Spleen (tissue), 11 donors: ENCODE measurements at regions not wholly inside any gene's neighbourhood (a gene's known extent, or its start where the extent isn't known, plus 50 kb on each side); places are given as distances from the start of the nearest gene placed in this dataset.

Experiments used
- DNase-seq: peaks from one replicate; pipeline ENCODE4 v3.0.0-alpha.2; 2020
- H3K27ac ChIP-seq, 8 donors: fragments of 200-600 bp; sonication (generic) in 7 of 8; 1 replicate in 4 of 8; 2 replicates in 4 of 8; pipeline versions ENCODE4 v1.5.0 to v1.8.0; 2016 to 2021; ENCODE audit warnings: inconsistent platforms in 4 of 8, mild to moderate bottlenecking in 4 of 8, moderate library complexity in 1 of 8
- H3K27me3 ChIP-seq, 7 donors: fragments of 200-600 bp; sonication (generic) in 6 of 7; replicated peaks in 1 of 7; 1 replicate in 4 of 7; 2 replicates in 3 of 7; pipeline versions ENCODE4 v1.5.0 to v1.8.0; 2016 to 2021; ENCODE audit warnings: inconsistent platforms in 3 of 7, mild to moderate bottlenecking in 1 of 7
- H3K36me3 ChIP-seq, 6 donors: fragments of 200-600 bp; sonication (generic) in 5 of 6; 1 replicate in 4 of 6; 2 replicates in 2 of 6; pipeline versions ENCODE4 v1.5.0 to v1.8.0; 2016 to 2021; ENCODE audit warnings: inconsistent platforms in 2 of 6
- H3K4me1 ChIP-seq, 6 donors: fragments of 200-600 bp; sonication (generic) in 5 of 6; 1 replicate in 3 of 6; 2 replicates in 3 of 6; pipeline versions ENCODE4 v1.5.0 to v1.8.0; 2016 to 2021; ENCODE audit warnings: inconsistent platforms in 3 of 6
- H3K4me3 ChIP-seq, 8 donors: fragments of 200-600 bp; sonication (generic) in 7 of 8; 1 replicate in 4 of 8; 2 replicates in 4 of 8; pipeline versions ENCODE4 v1.5.0 to v1.8.0; 2016 to 2021; ENCODE audit warnings: inconsistent platforms in 4 of 8, mild to moderate bottlenecking in 4 of 8, moderate library complexity in 2 of 8
- H3K9me3 ChIP-seq, 8 donors: fragments of 200-600 bp; sonication (generic) in 7 of 8; 1 replicate in 4 of 8; 2 replicates in 4 of 8; pipeline versions ENCODE4 v1.5.0 to v1.8.0; 2016 to 2021; ENCODE audit warnings: inconsistent platforms in 4 of 8
- POLR2A ChIP-seq, 3 donors: fragments of 450-650 bp; IDR thresholded peaks; one replicate each; pipeline ENCODE4 v1.5.1; 2017; ENCODE audit warnings: antibody characterized with exemption in 3 of 3, mild to moderate bottlenecking in 1 of 3
- POLR2AphosphoS5 ChIP-seq, 3 donors: sonication (generic); formaldehyde crosslinking; IDR thresholded peaks; one replicate each; pipeline ENCODE4 v1.5.1; 2017; ENCODE audit warnings: antibody characterized with exemption in 3 of 3
- WGBS, 5 donors: extraction: QIAGEN DNeasy Blood & Tissue Kit in 3 of 5; methylation state at CpG; one replicate each; pipeline versions ENCODE4 v1.1.5 to v1.1.7; 2013 to 2018; 5-methylcytosine and 5-hydroxymethylcytosine counted together
- intact Hi-C: fragments of 100-400 bp; cut with DNase I; formaldehyde crosslinking; loops from one replicate; pipeline ENCODE4 v1.15.0; 2023; ENCODE audit warnings: low total_unique reads
- TF ChIP-seq, protein P1 (sequence below), 11 experiments: fragments of 200-600 bp in 7 of 11; fragments of 450-650 bp in 4 of 11; sonication (generic) in 4 of 11; IDR thresholded peaks in 8 of 11; conservative IDR thresholded peaks in 3 of 11; 1 replicate in 7 of 11; 2 replicates in 4 of 11; pipeline versions ENCODE4 v1.4.0 to v1.8.0; 2016 to 2021; ENCODE audit warnings: antibody characterized with exemption in 11 of 11, inconsistent platforms in 4 of 11, mild to moderate bottlenecking in 1 of 11
- donor health status: healthy with polysubstance abuse.
- donor health status: DM: no; HTN: no; CAD: no; lungs with moderate emphysema.
- donor health status: DM: no; HTN: no; CAD: no.
- donor health status: Bipolar disorder and iron deficiency.
- donor health status: healthy.
- donor health status: DM: no; HTN: no; CAD: no.
- donor health status: DM: yes; HTN: yes; CAD: no.

DNA sequence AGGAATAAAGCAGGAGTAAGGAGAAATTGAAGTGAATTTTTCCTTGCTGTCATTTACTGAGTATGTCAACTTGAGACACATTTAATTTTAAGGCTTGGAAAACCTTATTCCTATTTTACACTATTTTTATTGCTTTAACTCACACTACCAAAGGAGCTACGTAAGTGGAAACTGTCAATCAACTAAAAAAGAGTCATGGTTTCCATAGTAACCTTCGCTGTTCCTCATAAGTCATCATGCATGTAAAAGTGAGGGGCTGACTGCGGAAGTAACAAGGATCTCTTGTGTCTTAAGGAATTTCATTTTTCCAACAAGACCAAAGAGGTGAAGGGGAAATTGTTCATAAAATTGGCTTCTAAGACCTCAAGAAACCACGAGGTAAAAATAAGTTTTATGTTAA lies 516.2 kb upstream of the CA10 start:
- TF ChIP-seq, protein P1, sequence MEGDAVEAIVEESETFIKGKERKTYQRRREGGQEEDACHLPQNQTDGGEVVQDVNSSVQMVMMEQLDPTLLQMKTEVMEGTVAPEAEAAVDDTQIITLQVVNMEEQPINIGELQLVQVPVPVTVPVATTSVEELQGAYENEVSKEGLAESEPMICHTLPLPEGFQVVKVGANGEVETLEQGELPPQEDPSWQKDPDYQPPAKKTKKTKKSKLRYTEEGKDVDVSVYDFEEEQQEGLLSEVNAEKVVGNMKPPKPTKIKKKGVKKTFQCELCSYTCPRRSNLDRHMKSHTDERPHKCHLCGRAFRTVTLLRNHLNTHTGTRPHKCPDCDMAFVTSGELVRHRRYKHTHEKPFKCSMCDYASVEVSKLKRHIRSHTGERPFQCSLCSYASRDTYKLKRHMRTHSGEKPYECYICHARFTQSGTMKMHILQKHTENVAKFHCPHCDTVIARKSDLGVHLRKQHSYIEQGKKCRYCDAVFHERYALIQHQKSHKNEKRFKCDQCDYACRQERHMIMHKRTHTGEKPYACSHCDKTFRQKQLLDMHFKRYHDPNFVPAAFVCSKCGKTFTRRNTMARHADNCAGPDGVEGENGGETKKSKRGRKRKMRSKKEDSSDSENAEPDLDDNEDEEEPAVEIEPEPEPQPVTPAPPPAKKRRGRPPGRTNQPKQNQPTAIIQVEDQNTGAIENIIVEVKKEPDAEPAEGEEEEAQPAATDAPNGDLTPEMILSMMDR (IDR thresholded peaks at IDR 0.05 in 8 of 11, conservative IDR thresholded peaks at IDR 0.05 in 3 of 11): no peak
- TF ChIP-seq POLR2A (IDR thresholded peaks at IDR 0.05) (no peak), POLR2AphosphoS5 (IDR thresholded peaks at IDR 0.05) (no peak)
- Histone ChIP-seq H3K27me3 (no peaks in the 10 kb centered on the region), H3K27ac (no peak overlapping the region), H3K4me1 (no peaks in the 10 kb centered on the region), H3K36me3 (no peaks in the 10 kb centered on the region), H3K4me3 (no peak overlapping the region), H3K9me3 (peaks cover 0 to 28% (median 22%) of the 10 kb centered on the region in 8 donors)
- DNase-seq: no peak
- intact Hi-C loops: no loop called here
- 40 to 51% (median 48%) methylated on average over 4 of the region's 4 CpGs for WGBS, 5 donors

DNA sequence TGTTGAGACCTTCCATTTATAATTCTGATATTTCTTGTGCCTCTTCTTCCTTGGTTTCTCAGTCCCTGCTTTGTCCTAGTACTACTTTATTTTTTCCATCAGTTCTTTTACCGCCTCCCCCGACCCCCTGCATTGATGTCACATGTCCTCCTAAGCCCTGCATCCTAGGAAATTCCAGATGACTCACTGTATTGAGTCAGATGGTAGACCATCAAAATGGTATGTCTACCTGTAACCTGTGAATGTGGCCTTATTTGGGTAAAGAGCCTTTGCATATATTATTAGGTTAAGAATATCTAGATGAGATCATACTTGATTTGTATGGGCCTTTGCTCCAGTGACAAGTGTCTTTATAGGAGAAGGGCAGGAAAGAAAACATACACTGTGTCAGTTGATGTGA lies 515.3 kb upstream of the CA10 start:
- 71 to 81% (median 79%) methylated on average over 2 of the region's 2 CpGs for WGBS, 5 donors
- H3K27me3 ChIP-seq: no peaks in the 10 kb centered on the region
- H3K4me1 ChIP-seq: no peaks in the 10 kb centered on the region
- no peak overlapping the region for H3K27ac ChIP-seq
- no peaks in the 10 kb centered on the region for H3K36me3 ChIP-seq
- H3K9me3 ChIP-seq: peaks cover 0 to 19% (median 13%) of the 10 kb centered on the region in 8 donors
- DNase-seq: no peak
- TF ChIP-seq POLR2AphosphoS5 (IDR thresholded peaks at IDR 0.05): no peak
- intact Hi-C loops: no loop called here
- no peak overlapping the region for H3K4me3 ChIP-seq

DNA sequence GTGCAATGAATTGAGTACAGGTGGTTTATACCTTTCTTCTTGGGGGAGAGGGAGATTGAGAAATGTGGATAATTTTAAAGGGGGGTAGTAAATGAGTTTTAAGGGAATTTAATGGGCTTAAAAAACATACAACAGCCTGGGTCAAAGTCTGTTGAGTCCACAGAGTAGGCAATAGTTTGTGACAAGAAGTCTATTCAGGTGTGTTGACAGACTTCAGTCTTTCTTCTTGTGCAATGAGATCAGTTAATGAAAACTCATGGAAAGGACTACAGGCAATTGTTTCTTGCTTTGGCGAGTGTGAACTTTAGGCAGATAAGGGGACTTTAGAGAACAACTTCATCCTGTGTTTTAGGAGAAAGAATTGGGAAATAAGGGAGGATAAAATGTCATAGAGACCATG lies 507.8 kb upstream of the CA10 start:
- WGBS, 5 donors: 62 to 86% (median 72%) methylated on average over 1 of the region's 1 CpG
- no peak for DNase-seq
- TF ChIP-seq POLR2AphosphoS5 (IDR thresholded peaks at IDR 0.05) (no peak), POLR2A (IDR thresholded peaks at IDR 0.05) (no peak)
- TF ChIP-seq, protein P1 (IDR thresholded peaks at IDR 0.05 in 8 of 11, conservative IDR thresholded peaks at IDR 0.05 in 3 of 11): no peak
- Histone ChIP-seq H3K4me3 (no peak overlapping the region), H3K4me1 (no peaks in the 10 kb centered on the region), H3K27ac (no peak overlapping the region), H3K36me3 (no peaks in the 10 kb centered on the region), H3K27me3 (no peaks in the 10 kb centered on the region), H3K9me3 (peaks cover 0 to 13% (median 7%) of the 10 kb centered on the region in 8 donors)
- intact Hi-C loops: no loop called here

DNA sequence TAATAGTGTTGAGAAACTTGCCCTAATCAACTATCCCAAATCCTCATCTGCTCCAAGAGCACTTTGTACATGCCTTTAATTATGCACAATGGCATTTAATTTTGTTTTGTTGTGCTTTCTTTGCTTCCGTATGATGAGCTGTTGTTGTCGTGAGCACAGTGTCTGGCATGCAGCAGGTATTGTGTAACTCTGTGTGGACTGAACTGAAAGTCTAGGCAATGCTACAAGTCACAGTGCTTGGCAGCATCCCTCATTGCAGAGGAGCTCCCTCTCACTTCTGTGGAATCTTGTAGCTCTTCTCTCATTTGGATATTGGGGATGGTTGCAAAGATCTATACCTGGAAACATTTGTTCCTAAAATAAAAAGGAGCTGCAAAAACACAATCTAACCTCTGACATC lies 502.2 kb upstream of the CA10 start:
- Histone ChIP-seq H3K27me3 (no peaks in the 10 kb centered on the region), H3K4me3 (no peak overlapping the region), H3K27ac (no peak overlapping the region), H3K9me3 (peaks cover 0 to 4% (median 0%) of the 10 kb centered on the region in 8 donors), H3K36me3 (no peaks in the 10 kb centered on the region), H3K4me1 (no peaks in the 10 kb centered on the region)
- intact Hi-C loops: no loop called here
- DNase-seq: no peak
- TF ChIP-seq POLR2AphosphoS5 (IDR thresholded peaks at IDR 0.05) (no peak), POLR2A (IDR thresholded peaks at IDR 0.05) (no peak)
- TF ChIP-seq, protein P1 (IDR thresholded peaks at IDR 0.05 in 8 of 11, conservative IDR thresholded peaks at IDR 0.05 in 3 of 11): no peak
- 83 to 95% (median 92%) methylated on average over 2 of the region's 2 CpGs for WGBS, 5 donors

DNA sequence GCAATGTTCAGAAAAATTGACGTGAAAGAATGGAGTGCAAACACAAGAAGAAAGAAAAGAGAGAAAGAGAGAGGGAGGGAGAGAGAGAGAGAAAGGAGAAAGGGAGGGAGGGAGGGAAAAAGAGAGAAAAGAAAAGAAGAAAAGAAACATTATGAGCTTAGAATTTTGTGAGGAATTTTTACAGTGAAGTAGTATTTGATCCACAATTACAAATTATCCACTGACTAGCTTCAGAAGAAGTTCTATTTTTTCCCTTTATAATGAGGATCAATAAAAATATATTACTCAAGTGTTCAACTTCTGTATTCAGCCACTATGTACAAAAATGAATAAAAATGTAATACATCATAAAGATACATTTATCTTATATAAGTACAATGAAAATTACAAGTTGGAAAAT lies 494.5 kb upstream of the CA10 start:
- H3K4me3 ChIP-seq: no peak overlapping the region
- peaks cover 0 to 7% (median 0%) of the 10 kb centered on the region in 8 donors for H3K9me3 ChIP-seq
- intact Hi-C loops: no loop called here
- no peaks in the 10 kb centered on the region for H3K4me1 ChIP-seq
- no peak overlapping the region for H3K27ac ChIP-seq
- 79 to 93% (median 82%) methylated on average over 1 of the region's 1 CpG for WGBS, 5 donors
- DNase-seq: no peak
- no peaks in the 10 kb centered on the region for H3K36me3 ChIP-seq
- no peaks in the 10 kb centered on the region for H3K27me3 ChIP-seq
- no peak for TF ChIP-seq POLR2A (IDR thresholded peaks at IDR 0.05)
- TF ChIP-seq POLR2AphosphoS5 (IDR thresholded peaks at IDR 0.05): no peak
- TF ChIP-seq, protein P1 (IDR thresholded peaks at IDR 0.05 in 8 of 11, conservative IDR thresholded peaks at IDR 0.05 in 3 of 11): no peak
